Nephron (organoid): ENCODE measurements at regions not wholly inside any gene's neighbourhood (a gene's known extent, or its start where the extent isn't known, plus 50 kb on each side); places are given as distances from the start of the nearest gene placed in this dataset.
A peak's percentile ranks its signal among the peaks of the same experiment; 100 is the strongest.

Source experiments
- H3K27ac Mint-ChIP-seq, 3 experiments: 2 replicates each; pipeline ENCODE4 v1.8.0; 2020; ENCODE audit warnings: mixed read lengths in 3 of 3, mild to moderate bottlenecking in 2 of 3, moderate library complexity in 1 of 3
- H3K27me3 Mint-ChIP-seq: 2 replicates; pipeline ENCODE4 v1.8.0; 2021; ENCODE audit warnings: low read depth, mild to moderate bottlenecking, moderate library complexity, mixed read lengths
- H3K36me3 Mint-ChIP-seq: 2 replicates; pipeline ENCODE4 v1.8.0; 2020; ENCODE audit warnings: low read depth, mixed read lengths
- H3K4me1 Mint-ChIP-seq: 2 replicates; pipeline ENCODE4 v1.8.0; 2020; ENCODE audit warnings: mixed read lengths
- H3K4me3 Mint-ChIP-seq, 3 experiments: 2 replicates each; pipeline ENCODE4 v1.8.0; 2020; ENCODE audit warnings: mild to moderate bottlenecking in 3 of 3, mixed read lengths in 3 of 3, moderate library complexity in 2 of 3
- H3K9me3 Mint-ChIP-seq: 2 replicates; pipeline ENCODE4 v1.8.0; 2020; ENCODE audit warnings: mixed read lengths
- CTCF ChIP-seq, 3 experiments: fragments of 200-600 bp; sonication (generic); IDR thresholded peaks; one replicate each; pipeline ENCODE4 v1.5.0; 2021; ENCODE audit warnings: antibody characterized with exemption in 3 of 3; ENCODE audit not compliant: unreplicated experiment in 3 of 3

GRCh38 chr13:61797397-61797796 lies 381.7 kb upstream of the PCDH20 start:
- H3K27me3 Mint-ChIP-seq = no peaks in the 10 kb centered on the region
- H3K4me3 Mint-ChIP-seq = no peak overlapping the region
- no peaks in the 10 kb centered on the region for H3K9me3 Mint-ChIP-seq
- no peaks in the 10 kb centered on the region for H3K36me3 Mint-ChIP-seq
- no peak for TF ChIP-seq CTCF (IDR thresholded peaks at IDR 0.05; ENCODE audit: unreplicated experiment in 3 of 3)
- no peak overlapping the region for H3K27ac Mint-ChIP-seq
- H3K4me1 Mint-ChIP-seq = no peaks in the 10 kb centered on the region

GRCh38 chr13:61795580-61795979 lies 379.9 kb upstream of the PCDH20 start:
- TF ChIP-seq CTCF (IDR thresholded peaks at IDR 0.05; ENCODE audit: unreplicated experiment in 3 of 3) = no peak
- Mint-ChIP-seq H3K36me3 (no peaks in the 10 kb centered on the region), H3K4me1 (no peaks in the 10 kb centered on the region), H3K27ac (no peak overlapping the region), H3K4me3 (no peak overlapping the region), H3K27me3 (no peaks in the 10 kb centered on the region), H3K9me3 (no peaks in the 10 kb centered on the region)

- peaks cover 13% of the 10 kb centered on the region for H3K4me1 Mint-ChIP-seq
- no peaks in the 10 kb centered on the region for H3K27me3 Mint-ChIP-seq
- TF ChIP-seq CTCF (IDR thresholded peaks at IDR 0.05; ENCODE audit: unreplicated experiment in 3 of 3) = no peak
- H3K36me3 Mint-ChIP-seq = no peaks in the 10 kb centered on the region
- no peak overlapping the region for H3K4me3 Mint-ChIP-seq
- no peak overlapping the region for H3K27ac Mint-ChIP-seq
- H3K9me3 Mint-ChIP-seq = no peaks in the 10 kb centered on the region
These were observed 363.8 kb upstream of the PCDH20 start for GRCh38 chr13:61779456-61779855.

GRCh38 chr13:61778531-61778930 lies 362.9 kb upstream of the PCDH20 start:
- H3K4me3 Mint-ChIP-seq = no peak overlapping the region
- H3K27ac Mint-ChIP-seq = no peak overlapping the region
- no peaks in the 10 kb centered on the region for H3K36me3 Mint-ChIP-seq
- H3K9me3 Mint-ChIP-seq = no peaks in the 10 kb centered on the region
- TF ChIP-seq CTCF (IDR thresholded peaks at IDR 0.05; ENCODE audit: unreplicated experiment in 3 of 3) = no peak
- no peaks in the 10 kb centered on the region for H3K27me3 Mint-ChIP-seq
- H3K4me1 Mint-ChIP-seq = peaks cover 13% of the 10 kb centered on the region

GRCh38 chr13:61777899-61778298 lies 362.2 kb upstream of the PCDH20 start:
- Mint-ChIP-seq H3K27ac (peak overlapping the region in 2 of 3 experiments; percentile 93 to 97), H3K36me3 (no peaks in the 10 kb centered on the region), H3K4me3 (no peak overlapping the region), H3K9me3 (no peaks in the 10 kb centered on the region), H3K4me1 (peaks cover 13% of the 10 kb centered on the region), H3K27me3 (no peaks in the 10 kb centered on the region)
- TF ChIP-seq CTCF (IDR thresholded peaks at IDR 0.05; ENCODE audit: unreplicated experiment in 3 of 3) = no peak

GRCh38 chr13:61777271-61777670 lies 361.6 kb upstream of the PCDH20 start:
- Mint-ChIP-seq H3K36me3 (no peaks in the 10 kb centered on the region), H3K4me3 (peak overlapping the region in 2 of 3 experiments; percentile 43 to 61), H3K27me3 (no peaks in the 10 kb centered on the region), H3K27ac (peak overlapping the region; percentile 79 to 97 (median 93)), H3K9me3 (no peaks in the 10 kb centered on the region), H3K4me1 (peaks cover 13% of the 10 kb centered on the region)
- TF ChIP-seq CTCF (IDR thresholded peaks at IDR 0.05; ENCODE audit: unreplicated experiment in 3 of 3) = no peak
